A673 (cell line): ENCODE measurements at regions not wholly inside any gene's neighbourhood (a gene's known extent, or its start where the extent isn't known, plus 50 kb on each side); places are given as distances from the start of the nearest gene placed in this dataset.
A peak's percentile ranks its signal among the peaks of the same experiment; 100 is the strongest.

Experiments
- BruUV-seq: library from RNA; stranded (reverse); fragments of 400-500 nt; replicated peaks from 2 replicates; lab custom pipeline; 2021; lab: Mats Ljungman, UMichigan
- CTCF ChIA-PET: fragments of 300-600 bp; sonication (Branson Sonifier 250); formaldehyde crosslinking; loops from one replicate; lab custom pipeline; 2022; ENCODE audit warnings: antibody characterized with exemption; lab: Charles Lee
- POLR2A ChIA-PET: fragments of 300-600 bp; sonication (Branson Sonifier 250); formaldehyde crosslinking; loops from one replicate; lab custom pipeline; 2022; ENCODE audit warnings: antibody characterized with exemption; ENCODE audit not compliant: low non-redundant PET; lab: Charles Lee
- DNase-seq: peaks from one replicate; pipeline ENCODE4 v3.0.0-alpha.2; 2015; ENCODE audit warnings: low spot score
- H3K27ac ChIP-seq: fragments of 200-600 bp; sonication (generic); 2 replicates; pipeline ENCODE4 v1.5.1; 2016; ENCODE audit warnings: mixed run types, low read depth, mild to moderate bottlenecking, mixed read lengths, antibody characterized with exemption, low read length; ENCODE audit not compliant: poor library complexity, severe bottlenecking
- H3K27me3 ChIP-seq: fragments of 200-600 bp; sonication (generic); replicated peaks from 2 replicates; pipeline ENCODE4 v1.6.1; 2017; ENCODE audit warnings: mixed run types, low read depth, mild to moderate bottlenecking, mixed read lengths, antibody characterized with exemption, low read length; ENCODE audit not compliant: insufficient read depth, poor library complexity
- H3K36me3 ChIP-seq: fragments of 200-600 bp; sonication (generic); 2 replicates; pipeline ENCODE4 v1.6.1; 2016; ENCODE audit warnings: mixed run types, mild to moderate bottlenecking, mixed read lengths, antibody characterized with exemption, low read length; ENCODE audit not compliant: insufficient read depth, poor library complexity, severe bottlenecking
- H3K4me1 ChIP-seq: fragments of 200-600 bp; sonication (generic); 2 replicates; pipeline ENCODE4 v1.6.1; 2017; ENCODE audit warnings: mixed run types, mild to moderate bottlenecking, mixed read lengths, antibody characterized with exemption, low read length; ENCODE audit not compliant: insufficient read depth, poor library complexity, severe bottlenecking
- H3K4me3 ChIP-seq: fragments of 200-600 bp; sonication (generic); 2 replicates; pipeline ENCODE4 v1.5.1; 2016; ENCODE audit warnings: low read depth, mixed run types, mild to moderate bottlenecking, mixed read lengths, low read length; ENCODE audit not compliant: poor library complexity, severe bottlenecking
- H3K9me3 ChIP-seq: fragments of 200-600 bp; sonication (generic); 2 replicates; pipeline ENCODE4 v1.6.1; 2016; ENCODE audit warnings: mixed run types, low read depth, mild to moderate bottlenecking, mixed read lengths, antibody characterized with exemption, low read length; ENCODE audit not compliant: poor library complexity, severe bottlenecking
- EZH2 ChIP-seq: fragments of 200-600 bp; sonication (generic); IDR thresholded peaks from 2 replicates; pipeline ENCODE4 v1.6.1; 2017; ENCODE audit warnings: borderline replicate concordance, low read depth, mild to moderate bottlenecking, mixed read lengths, antibody characterized with exemption, low read length; ENCODE audit not compliant: poor library complexity, severe bottlenecking
- intact Hi-C: fragments of 100-400 bp; cut with micrococcal nuclease; formaldehyde crosslinking; loops from one replicate; pipeline ENCODE4 v1.10.0; 2022; ENCODE audit not compliant: unreplicated experiment
- TF ChIP-seq, protein P1 (sequence below): fragments of 300-800, 200-600 bp; sonication (generic); conservative IDR thresholded peaks from 2 replicates; pipeline ENCODE4 v1.5.1; 2017; ENCODE audit warnings: low read depth, mild to moderate bottlenecking, antibody characterized with exemption, low read length, moderate library complexity, mixed read lengths

DNA sequence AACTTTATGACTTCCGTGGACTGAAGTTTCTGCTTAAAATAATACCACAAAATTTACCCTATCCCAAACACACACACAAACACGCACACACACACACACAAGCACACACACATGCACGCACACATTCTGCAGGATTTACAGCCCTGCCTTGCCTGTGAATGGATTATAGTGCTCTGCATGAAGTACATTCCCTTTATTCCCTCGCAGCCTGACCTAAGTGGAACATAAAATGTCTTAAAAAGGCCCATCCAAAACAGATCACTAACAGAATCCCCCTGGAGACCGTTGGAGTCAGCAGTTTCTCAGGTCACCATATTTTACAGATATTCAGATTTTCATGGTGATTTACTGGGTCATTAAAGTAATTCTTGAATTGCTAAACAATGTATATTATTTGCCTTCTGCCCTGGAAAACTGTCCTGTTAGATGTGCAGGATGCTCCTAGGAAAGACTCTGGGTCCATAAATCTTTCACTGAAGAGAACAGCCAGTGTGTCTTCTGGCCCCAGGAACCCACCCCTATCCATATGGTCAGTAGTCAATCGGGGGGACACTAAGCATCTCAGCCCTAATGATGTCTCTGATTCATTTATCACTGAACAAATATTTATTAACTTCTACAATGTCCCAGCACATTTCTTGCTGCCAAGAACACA is 587.7 kb upstream of the BOD1L1 start:
- no peaks in the 10 kb centered on the region for H3K4me1 ChIP-seq
- no peaks in the 10 kb centered on the region for H3K36me3 ChIP-seq
- no peak overlapping the region for H3K27ac ChIP-seq
- H3K4me3 ChIP-seq = no peak overlapping the region
- BruUV-seq = no TSS peak
- DNase-seq = no peak
- ChIA-PET CTCF (no interaction called here), POLR2A (no interaction called here)
- TF ChIP-seq EZH2 = no peak
- TF ChIP-seq, protein P1, sequence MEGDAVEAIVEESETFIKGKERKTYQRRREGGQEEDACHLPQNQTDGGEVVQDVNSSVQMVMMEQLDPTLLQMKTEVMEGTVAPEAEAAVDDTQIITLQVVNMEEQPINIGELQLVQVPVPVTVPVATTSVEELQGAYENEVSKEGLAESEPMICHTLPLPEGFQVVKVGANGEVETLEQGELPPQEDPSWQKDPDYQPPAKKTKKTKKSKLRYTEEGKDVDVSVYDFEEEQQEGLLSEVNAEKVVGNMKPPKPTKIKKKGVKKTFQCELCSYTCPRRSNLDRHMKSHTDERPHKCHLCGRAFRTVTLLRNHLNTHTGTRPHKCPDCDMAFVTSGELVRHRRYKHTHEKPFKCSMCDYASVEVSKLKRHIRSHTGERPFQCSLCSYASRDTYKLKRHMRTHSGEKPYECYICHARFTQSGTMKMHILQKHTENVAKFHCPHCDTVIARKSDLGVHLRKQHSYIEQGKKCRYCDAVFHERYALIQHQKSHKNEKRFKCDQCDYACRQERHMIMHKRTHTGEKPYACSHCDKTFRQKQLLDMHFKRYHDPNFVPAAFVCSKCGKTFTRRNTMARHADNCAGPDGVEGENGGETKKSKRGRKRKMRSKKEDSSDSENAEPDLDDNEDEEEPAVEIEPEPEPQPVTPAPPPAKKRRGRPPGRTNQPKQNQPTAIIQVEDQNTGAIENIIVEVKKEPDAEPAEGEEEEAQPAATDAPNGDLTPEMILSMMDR = no peak
- intact Hi-C loops = no loop called here
- H3K9me3 ChIP-seq = peaks cover 6% of the 10 kb centered on the region
- no peaks in the 10 kb centered on the region for H3K27me3 ChIP-seq

DNA sequence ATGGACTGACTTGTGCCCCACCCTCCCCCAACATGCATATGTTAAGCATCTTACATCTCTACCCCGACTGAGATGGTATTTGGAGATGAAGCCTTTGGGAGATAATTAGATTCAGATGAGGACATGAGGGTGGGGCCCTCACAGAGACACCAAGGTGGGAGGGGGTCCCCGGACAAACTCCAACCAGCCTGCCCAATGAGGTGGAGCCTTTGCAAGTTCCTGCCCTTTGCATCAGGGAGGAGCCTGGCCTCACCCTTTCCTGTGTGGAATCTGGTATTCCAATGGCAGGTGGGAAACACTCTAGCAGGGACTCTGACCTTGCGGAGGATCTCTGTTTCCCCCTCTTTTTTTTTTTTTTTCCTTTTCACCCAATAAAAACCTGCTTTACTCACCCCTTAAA is 589.9 kb upstream of the BOD1L1 start:
- Histone ChIP-seq H3K4me1 (no peaks in the 10 kb centered on the region), H3K4me3 (no peak overlapping the region), H3K9me3 (peaks cover 6% of the 10 kb centered on the region), H3K36me3 (no peaks in the 10 kb centered on the region), H3K27me3 (no peaks in the 10 kb centered on the region), H3K27ac (no peak overlapping the region)
- no TSS peak for BruUV-seq
- no peak for DNase-seq
- TF ChIP-seq EZH2 = no peak
- TF ChIP-seq, protein P1 = no peak
- intact Hi-C loops = no loop called here
- POLR2A ChIA-PET = no interaction called here
- CTCF ChIA-PET = no interaction called here

DNA sequence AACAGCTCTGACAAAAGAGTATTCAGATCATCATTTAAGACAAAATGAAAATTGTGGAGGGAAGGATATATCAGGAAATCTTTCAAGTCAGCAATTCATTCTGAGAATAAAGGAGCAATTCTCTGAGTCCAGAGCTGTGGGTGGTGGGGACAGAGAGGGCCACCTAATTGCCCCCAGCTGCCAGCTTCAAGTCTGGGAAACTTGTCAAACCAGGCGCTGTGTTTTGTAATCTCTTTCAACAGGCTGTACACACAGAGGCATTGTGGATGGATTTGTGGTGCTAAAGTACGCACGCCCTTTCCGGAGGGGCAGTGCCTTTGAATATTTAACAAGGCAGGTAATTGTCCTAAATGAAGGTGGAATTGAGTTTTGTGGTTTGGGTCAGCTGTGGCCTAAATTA is 591.1 kb upstream of the BOD1L1 start:
- CTCF ChIA-PET = no interaction called here

More for the DNA sequence above, 591.1 kb upstream of the BOD1L1 start:
- no TSS peak for BruUV-seq
- Histone ChIP-seq H3K9me3 (no peaks in the 10 kb centered on the region), H3K4me3 (no peak overlapping the region), H3K36me3 (no peaks in the 10 kb centered on the region), H3K4me1 (no peaks in the 10 kb centered on the region), H3K27ac (no peak overlapping the region), H3K27me3 (no peaks in the 10 kb centered on the region)
- POLR2A ChIA-PET = no interaction called here
- TF ChIP-seq, protein P1 = no peak
- no peak for TF ChIP-seq EZH2
- peak; percentile 36 for DNase-seq
- intact Hi-C loops = no loop called here
